ENCODE measurements at regions not wholly inside any gene's neighbourhood (a gene's known extent, or its start where the extent isn't known, plus 50 kb on each side); places are given as distances from the start of the nearest gene placed in this dataset.

GRCh38 chr9:17065062-17065461 is 69.8 kb upstream of the CNTLN start:
- TF ChIP-seq CTCF (IDR thresholded peaks at IDR 0.05), result no peak

DNA sequence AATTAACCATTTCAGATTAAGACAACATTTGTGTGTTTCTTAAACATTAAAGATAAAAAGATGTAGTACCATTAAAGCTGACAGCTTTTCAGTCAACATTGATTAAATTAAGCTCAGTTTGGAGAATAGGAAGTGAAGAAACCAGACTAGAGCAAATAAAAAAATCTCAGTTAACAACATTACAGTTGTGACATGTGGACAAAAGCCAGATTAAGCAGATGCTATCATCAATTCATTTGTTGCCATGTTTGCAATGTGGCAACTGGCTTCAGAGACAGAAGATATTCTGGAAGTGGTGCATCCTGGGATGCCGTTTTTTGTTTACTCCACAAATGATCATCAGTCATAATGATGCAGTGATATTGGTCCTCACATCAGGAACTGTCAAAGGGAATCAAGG is 70.3 kb upstream of the CNTLN start:
- no peak for TF ChIP-seq CTCF (IDR thresholded peaks at IDR 0.05)

DNA sequence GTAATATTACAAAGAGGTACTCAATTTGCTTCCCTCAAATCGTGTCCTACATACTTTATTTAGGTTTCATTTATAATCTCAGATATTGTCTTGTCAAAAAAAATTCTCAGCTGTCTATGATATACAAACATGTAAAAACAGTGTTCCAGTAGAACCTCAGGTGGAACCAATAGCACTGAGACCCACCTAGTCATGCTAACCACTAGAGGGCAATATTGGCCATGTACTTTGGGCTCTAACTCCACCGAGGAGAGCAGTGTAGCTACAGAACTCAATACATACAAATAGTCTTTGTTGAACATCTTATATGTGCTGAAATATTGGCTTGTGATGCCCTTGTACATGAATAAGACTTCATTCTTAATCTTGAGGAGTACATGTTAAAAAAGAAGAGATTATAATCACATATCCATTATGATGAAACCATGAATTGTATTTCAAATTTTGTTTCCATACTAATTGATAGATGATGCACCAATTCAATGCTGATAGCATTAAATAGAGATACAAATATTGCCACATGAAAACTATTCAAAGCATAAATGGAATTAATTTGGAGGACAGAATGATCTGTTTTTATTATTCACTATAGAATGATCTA is 71.2 kb upstream of the CNTLN start:
- TF ChIP-seq CTCF (IDR thresholded peaks at IDR 0.05), result peak; percentile 93

DNA sequence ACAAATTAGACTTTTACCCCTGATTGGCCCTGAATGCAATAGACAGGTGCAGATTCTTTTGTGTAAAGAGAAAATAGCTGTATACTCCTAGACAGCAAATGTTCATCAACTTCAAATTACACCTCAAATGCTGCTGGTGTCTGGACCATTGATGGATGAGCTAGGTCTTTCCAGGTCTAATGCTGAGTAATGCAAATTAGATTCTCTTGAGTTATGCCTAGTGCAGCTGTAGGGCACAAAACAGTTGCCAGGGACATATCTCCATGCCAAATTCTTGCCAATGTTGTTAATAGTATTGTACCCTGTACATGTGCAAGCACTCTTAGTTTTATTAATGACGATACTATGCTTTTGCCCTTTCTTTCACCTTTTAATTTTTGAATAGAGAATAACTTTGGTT is 72.3 kb upstream of the CNTLN start:
- no peak for TF ChIP-seq CTCF (IDR thresholded peaks at IDR 0.05)

DNA sequence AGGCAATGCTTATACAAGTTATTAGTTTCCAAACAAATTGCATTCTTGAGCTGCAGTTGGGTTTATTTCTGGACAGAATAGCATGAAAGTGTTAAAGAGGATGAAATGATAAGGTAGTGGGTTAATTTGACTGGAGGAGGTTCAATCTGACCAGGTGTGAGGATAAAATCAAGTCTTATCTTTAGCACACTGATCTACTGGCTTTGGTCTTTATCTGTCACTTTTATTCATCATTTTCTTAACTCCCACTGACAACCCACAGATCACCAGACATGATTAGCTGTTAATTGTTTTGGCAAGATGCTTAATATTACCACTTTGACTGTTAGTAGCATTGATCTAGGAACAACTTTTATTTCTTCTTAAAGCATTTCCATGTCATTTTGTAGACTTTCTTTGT is 74.4 kb upstream of the CNTLN start:
- no peak for TF ChIP-seq CTCF (IDR thresholded peaks at IDR 0.05)

GRCh38 chr9:17059465-17059864 is 75.4 kb upstream of the CNTLN start:
- no peak for TF ChIP-seq CTCF (IDR thresholded peaks at IDR 0.05)

DNA sequence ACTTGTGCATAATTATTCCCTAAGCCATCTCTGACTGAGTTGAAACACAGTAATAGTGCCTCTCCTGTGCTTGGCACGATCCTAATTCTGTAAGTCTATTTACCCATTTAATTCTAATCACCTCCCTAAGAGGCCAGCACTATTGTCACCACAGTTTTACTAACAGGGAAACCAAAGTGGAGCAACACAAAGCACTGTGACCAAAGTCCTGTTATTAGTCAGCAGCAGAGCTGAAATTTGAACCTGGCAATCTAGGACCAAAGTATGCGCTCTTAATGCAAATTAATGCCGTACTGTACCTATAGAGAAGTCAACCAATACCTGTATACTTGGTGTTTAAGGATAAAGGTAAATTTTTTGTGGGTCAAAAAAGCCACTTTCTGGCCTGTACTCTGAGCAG is 77.1 kb upstream of the CNTLN start:
- TF ChIP-seq CTCF (IDR thresholded peaks at IDR 0.05), result no peak

DNA sequence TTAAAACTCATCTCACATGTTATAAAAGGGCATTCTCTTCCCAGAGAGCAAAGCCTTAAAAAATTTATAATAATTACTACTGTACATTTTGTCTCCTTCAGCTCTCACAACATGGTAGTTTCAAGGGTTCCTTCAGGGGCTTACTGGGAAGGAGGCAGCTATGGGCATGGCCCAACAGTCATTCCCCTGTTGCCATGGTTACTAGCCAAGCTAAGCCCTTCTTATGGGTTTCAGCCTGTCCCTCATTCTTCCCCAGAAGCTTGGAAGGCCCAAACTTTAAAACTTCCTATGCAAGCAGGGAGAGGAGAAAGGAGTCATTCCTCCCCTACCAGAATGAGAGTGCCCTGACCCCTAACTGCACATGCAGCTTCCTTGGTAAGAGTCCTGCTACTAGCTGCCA is 82.2 kb upstream of the CNTLN start:
- TF ChIP-seq CTCF (IDR thresholded peaks at IDR 0.05), result no peak

Measured in LNCAP (cell line).